LHCN-M2 (cell line): ENCODE measurements at regions not wholly inside any gene's neighbourhood (a gene's known extent, or its start where the extent isn't known, plus 50 kb on each side); places are given as distances from the start of the nearest gene placed in this dataset.

Experiments used
- DNase-seq: peaks from one replicate; pipeline ENCODE4 v3.0.0-alpha.2; 2012; ENCODE audit warnings: low read depth

DNA sequence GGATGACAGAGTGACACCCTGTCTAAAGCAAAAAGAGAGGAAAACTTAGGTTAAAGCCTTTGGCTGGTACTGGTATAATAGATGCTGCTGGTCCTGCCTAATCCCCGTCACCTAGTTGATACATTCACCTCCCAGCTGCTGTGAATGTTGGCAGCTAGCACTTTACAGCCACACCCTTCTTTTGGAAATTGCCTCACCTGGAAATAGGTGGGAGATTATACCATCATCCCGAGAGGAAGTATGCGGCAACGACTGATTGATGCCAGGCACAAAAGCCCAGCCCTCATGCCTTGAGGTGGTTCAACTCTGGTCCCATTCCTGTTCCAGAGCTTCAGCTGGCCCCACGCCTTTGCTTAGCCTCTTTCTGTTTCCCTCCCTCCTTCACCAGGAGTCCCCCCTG lies 53.2 kb upstream of the SIAH1 start:
- no peak for DNase-seq

- no peak for DNase-seq
Measured at GRCh38 chr16:48435906-48436305, 50.7 kb upstream of the SIAH1 start.

GRCh38 chr16:48435318-48435680 lies 50.1 kb upstream of the SIAH1 start:
- no peak for DNase-seq
